H9 (cell line): ENCODE measurements at regions not wholly inside any gene's neighbourhood (a gene's known extent, or its start where the extent isn't known, plus 50 kb on each side); places are given as distances from the start of the nearest gene placed in this dataset.

Source experiments
- DNase-seq: peaks from one replicate; pipeline ENCODE4 v3.0.0-alpha.2; 2017
- H2AFZ ChIP-seq: one replicate; pipeline ENCODE4 v1.6.1; 2013; ENCODE audit warnings: mild to moderate bottlenecking, low read length, control low read depth, moderate library complexity
- H2AK5ac ChIP-seq: 2 replicates; pipeline ENCODE4 v1.6.1; 2013; ENCODE audit warnings: low read length, control low read depth, mixed read lengths; ENCODE audit not compliant: insufficient read length
- H2BK120ac ChIP-seq: one replicate; pipeline ENCODE4 v1.6.1; 2013; ENCODE audit warnings: low read depth, mild to moderate bottlenecking, low read length, control low read depth, inconsistent platforms; ENCODE audit not compliant: poor library complexity, severe bottlenecking
- H2BK12ac ChIP-seq: 2 replicates; pipeline ENCODE4 v1.6.1; 2013; ENCODE audit warnings: low read length, control low read depth, mixed read lengths, low read depth; ENCODE audit not compliant: insufficient read length
- H2BK15ac ChIP-seq: 2 replicates; pipeline ENCODE4 v1.6.1; 2013; ENCODE audit warnings: low read depth, low read length, control low read depth
- H2BK20ac ChIP-seq: one replicate; pipeline ENCODE4 v1.6.1; 2013; ENCODE audit warnings: low read depth, mild to moderate bottlenecking, low read length, control low read depth, inconsistent platforms; ENCODE audit not compliant: poor library complexity, severe bottlenecking
- H2BK5ac ChIP-seq: 2 replicates; pipeline ENCODE4 v1.6.1; 2013; ENCODE audit warnings: low read length, control low read depth, mixed read lengths; ENCODE audit not compliant: insufficient read length
- H3K14ac ChIP-seq: 2 replicates; pipeline ENCODE4 v1.6.1; 2013; ENCODE audit warnings: low read length, control low read depth; ENCODE audit not compliant: insufficient read depth
- H3K18ac ChIP-seq: 2 replicates; pipeline ENCODE4 v1.6.1; 2013; ENCODE audit warnings: low read depth, mild to moderate bottlenecking, mixed read lengths, low read length, control low read depth; ENCODE audit not compliant: insufficient read length
- H3K23ac ChIP-seq: 2 replicates; pipeline ENCODE4 v1.6.1; 2013; ENCODE audit warnings: low read length, control low read depth, mixed read lengths, low read depth; ENCODE audit not compliant: insufficient read length
- H3K23me2 ChIP-seq: 2 replicates; pipeline ENCODE4 v1.6.1; 2013; ENCODE audit warnings: low read depth, mild to moderate bottlenecking, mixed read lengths, low read length, control low read depth; ENCODE audit not compliant: insufficient read length, poor library complexity, severe bottlenecking
- H3K27ac ChIP-seq: 2 replicates; pipeline ENCODE4 v1.5.1; 2013; ENCODE audit warnings: low read length, control low read depth, mixed read lengths, low read depth; ENCODE audit not compliant: insufficient read length
- H3K27me3 ChIP-seq: 2 replicates; pipeline ENCODE4 v1.6.1; 2013; ENCODE audit warnings: low read length, control low read depth, inconsistent platforms; ENCODE audit not compliant: insufficient read depth
- H3K4ac ChIP-seq: 2 replicates; pipeline ENCODE4 v1.6.1; 2013; ENCODE audit warnings: low read depth, mild to moderate bottlenecking, control low read depth, inconsistent platforms, low read length, moderate library complexity
- H3K4me1 ChIP-seq: 2 replicates; pipeline ENCODE4 v1.6.1; 2013; ENCODE audit warnings: low read length, control low read depth, inconsistent platforms; ENCODE audit not compliant: insufficient read depth
- H3K4me2 ChIP-seq: 2 replicates; pipeline ENCODE4 v1.6.1; 2013; ENCODE audit warnings: low read length, control low read depth, mixed read lengths; ENCODE audit not compliant: insufficient read length, insufficient read depth
- H3K56ac ChIP-seq: 2 replicates; pipeline ENCODE4 v1.6.1; 2013; ENCODE audit warnings: low read depth, mild to moderate bottlenecking, mixed read lengths, low read length, control low read depth; ENCODE audit not compliant: insufficient read length
- H3K79me1 ChIP-seq: 2 replicates; pipeline ENCODE4 v1.6.1; 2013; ENCODE audit warnings: low read depth, mild to moderate bottlenecking, moderate library complexity, low read length, control low read depth, inconsistent platforms; ENCODE audit not compliant: insufficient read depth, poor library complexity, severe bottlenecking
- H3K79me2 ChIP-seq: 2 replicates; pipeline ENCODE4 v1.6.1; 2013; ENCODE audit warnings: low read length, control low read depth, inconsistent platforms; ENCODE audit not compliant: insufficient read depth
- H3K9ac ChIP-seq: 2 replicates; pipeline ENCODE4 v1.6.1; 2013; ENCODE audit warnings: low read length, control low read depth, mixed read lengths; ENCODE audit not compliant: insufficient read length; ENCODE audit errors: extremely low read depth
- H3K9me3 ChIP-seq: one replicate; pipeline ENCODE4 v1.6.1; 2013; ENCODE audit warnings: low read depth, low read length, inconsistent platforms; ENCODE audit not compliant: control insufficient read depth
- H3T11ph ChIP-seq: one replicate; pipeline ENCODE4 v1.6.1; 2013; ENCODE audit warnings: mild to moderate bottlenecking, low read length, control low read depth, inconsistent platforms
- H4K20me1 ChIP-seq: one replicate; pipeline ENCODE4 v1.6.1; 2013; ENCODE audit not compliant: control insufficient read depth, insufficient read length, insufficient read depth
- H4K5ac ChIP-seq: 2 replicates; pipeline ENCODE4 v1.6.1; 2013; ENCODE audit warnings: low read depth, mild to moderate bottlenecking, mixed read lengths, low read length, control low read depth; ENCODE audit not compliant: insufficient read length
- H4K8ac ChIP-seq: replicated peaks from 2 replicates; pipeline ENCODE4 v1.6.1; 2013; ENCODE audit warnings: low read length, control low read depth, mixed read lengths, low read depth; ENCODE audit not compliant: insufficient read length
- H4K91ac ChIP-seq: 2 replicates; pipeline ENCODE4 v1.6.1; 2013; ENCODE audit warnings: low read depth, mild to moderate bottlenecking, moderate library complexity, mixed read lengths, low read length, control low read depth; ENCODE audit not compliant: insufficient read length
- H3K27ac Mint-ChIP-seq, 3 experiments: 2 replicates in 2 of 3; 3 replicates in 1 of 3; pipeline ENCODE4 v1.8.0; 2020 to 2021; ENCODE audit warnings: mixed read lengths in 3 of 3, mild to moderate bottlenecking in 1 of 3, moderate library complexity in 1 of 3
- H3K27me3 Mint-ChIP-seq: 2 replicates; pipeline ENCODE4 v1.8.0; 2021; ENCODE audit warnings: low read depth, mild to moderate bottlenecking, moderate library complexity, mixed read lengths
- H3K36me3 Mint-ChIP-seq, 3 experiments: 2 replicates in 2 of 3; 3 replicates in 1 of 3; pipeline ENCODE4 v1.8.0; 2020 to 2021; ENCODE audit warnings: low read depth in 3 of 3, mixed read lengths in 3 of 3; ENCODE audit not compliant: insufficient read depth in 1 of 3
- H3K4me1 Mint-ChIP-seq, 2 experiments: 2 replicates each; pipeline ENCODE4 v1.8.0; 2020; ENCODE audit warnings: mixed read lengths in 2 of 2
- H3K4me3 Mint-ChIP-seq, 2 experiments: 2 replicates in 1 of 2; 3 replicates in 1 of 2; pipeline ENCODE4 v1.8.0; 2020 to 2021; ENCODE audit warnings: mild to moderate bottlenecking in 2 of 2, mixed read lengths in 2 of 2, moderate library complexity in 1 of 2
- H3K9me3 Mint-ChIP-seq, 2 experiments: 2 replicates in 1 of 2; 3 replicates in 1 of 2; pipeline ENCODE4 v1.8.0; 2020; ENCODE audit warnings: mild to moderate bottlenecking in 2 of 2, mixed read lengths in 2 of 2, moderate library complexity in 1 of 2
- WGBS: extraction: QIAGEN DNeasy Blood & Tissue Kit; methylation state at CpG from one replicate; pipeline ENCODE4 v1.1.7; 2013; ENCODE audit warnings: missing lambda C conversion rate, low lambda C conversion rate, mixed read lengths; ENCODE audit not compliant: insufficient read length; ENCODE audit errors: extremely low coverage; 5-methylcytosine and 5-hydroxymethylcytosine counted together
- TF ChIP-seq, protein P1 (sequence below): fragments of 200-600 bp; sonication (generic); conservative IDR thresholded peaks from 3 replicates; pipeline ENCODE4 v1.8.0; 2021; ENCODE audit warnings: antibody characterized with exemption, mild to moderate bottlenecking

DNA sequence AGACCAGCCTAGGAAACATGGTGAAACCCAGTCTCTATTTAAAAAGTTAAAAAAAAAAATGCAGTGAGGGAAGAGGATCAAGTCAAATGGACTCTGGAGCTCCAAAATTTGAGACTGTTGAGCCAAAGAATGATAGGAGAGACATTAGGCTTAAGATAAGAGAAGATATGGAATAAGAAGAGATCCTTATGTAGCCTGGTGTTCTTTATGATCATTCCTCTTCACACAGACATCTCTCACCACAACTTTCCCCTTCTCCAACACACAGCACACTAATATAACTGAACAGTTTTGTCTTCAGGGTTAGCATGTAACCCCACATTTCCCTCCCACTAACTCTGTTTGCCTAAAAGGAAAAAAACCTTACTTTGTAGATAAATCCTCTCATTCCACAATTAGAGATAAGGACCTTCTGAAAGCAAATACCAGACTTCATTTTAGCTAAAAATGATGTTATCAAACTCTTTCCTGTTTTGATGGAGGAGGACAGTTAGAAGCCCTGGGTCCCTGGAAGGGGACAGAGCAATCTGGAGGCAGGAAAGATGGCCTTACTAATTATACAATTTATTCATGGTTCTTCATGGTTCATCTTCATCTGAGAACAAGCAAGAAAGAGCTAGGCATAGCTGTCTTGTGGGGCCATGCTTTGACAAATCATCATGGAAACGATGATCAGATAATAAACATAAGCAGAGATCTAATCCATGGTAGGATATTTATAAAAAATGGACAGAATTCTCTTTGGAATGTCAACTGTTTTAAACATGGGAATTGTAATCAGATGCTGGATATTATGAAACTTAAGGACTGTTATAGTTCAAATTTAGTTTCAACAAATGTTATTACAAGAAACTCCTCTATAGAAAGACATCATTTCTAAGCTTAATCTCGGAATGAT is 96.7 kb upstream of the S1PR1 start:
- Histone ChIP-seq H2BK120ac (no peak overlapping the region), H3K27ac (no peak overlapping the region), H4K91ac (no peak overlapping the region), H3K79me2 (no peaks in the 10 kb centered on the region), H3K23me2 (no peaks in the 10 kb centered on the region), H4K20me1 (no peaks in the 10 kb centered on the region), H2BK20ac (no peak overlapping the region), H2AFZ (no peak overlapping the region), H4K8ac (no peak overlapping the region), H2BK12ac (no peak overlapping the region), H3K18ac (no peak overlapping the region), H3K4me1 (peaks cover 2% of the 10 kb centered on the region; the same call in 1 of the 2 replicates), H3K56ac (no peak overlapping the region), H3K23ac (no peak overlapping the region), H3K4ac (no peak overlapping the region), H3K14ac (no peak overlapping the region), H2BK15ac (no peak overlapping the region), H3K27me3 (no peaks in the 10 kb centered on the region), H4K5ac (no peak overlapping the region), H3K79me1 (no peaks in the 10 kb centered on the region), H3T11ph (no peak overlapping the region), H3K9me3 (no peaks in the 10 kb centered on the region), H2BK5ac (no peak overlapping the region), H3K4me2 (no peak overlapping the region), H2AK5ac (no peak overlapping the region), H3K9ac (no peak overlapping the region)
- WGBS = no CpG with 5 or more reads among the region's 2 CpGs
- TF ChIP-seq, protein P1, sequence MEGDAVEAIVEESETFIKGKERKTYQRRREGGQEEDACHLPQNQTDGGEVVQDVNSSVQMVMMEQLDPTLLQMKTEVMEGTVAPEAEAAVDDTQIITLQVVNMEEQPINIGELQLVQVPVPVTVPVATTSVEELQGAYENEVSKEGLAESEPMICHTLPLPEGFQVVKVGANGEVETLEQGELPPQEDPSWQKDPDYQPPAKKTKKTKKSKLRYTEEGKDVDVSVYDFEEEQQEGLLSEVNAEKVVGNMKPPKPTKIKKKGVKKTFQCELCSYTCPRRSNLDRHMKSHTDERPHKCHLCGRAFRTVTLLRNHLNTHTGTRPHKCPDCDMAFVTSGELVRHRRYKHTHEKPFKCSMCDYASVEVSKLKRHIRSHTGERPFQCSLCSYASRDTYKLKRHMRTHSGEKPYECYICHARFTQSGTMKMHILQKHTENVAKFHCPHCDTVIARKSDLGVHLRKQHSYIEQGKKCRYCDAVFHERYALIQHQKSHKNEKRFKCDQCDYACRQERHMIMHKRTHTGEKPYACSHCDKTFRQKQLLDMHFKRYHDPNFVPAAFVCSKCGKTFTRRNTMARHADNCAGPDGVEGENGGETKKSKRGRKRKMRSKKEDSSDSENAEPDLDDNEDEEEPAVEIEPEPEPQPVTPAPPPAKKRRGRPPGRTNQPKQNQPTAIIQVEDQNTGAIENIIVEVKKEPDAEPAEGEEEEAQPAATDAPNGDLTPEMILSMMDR = no peak
- no peak for DNase-seq
- peaks cover 19 to 21% of the 10 kb centered on the region in 2 experiments for H3K4me1 Mint-ChIP-seq
- H3K27ac Mint-ChIP-seq = no peak overlapping the region
- H3K36me3 Mint-ChIP-seq = no peaks in the 10 kb centered on the region
- H3K4me3 Mint-ChIP-seq = no peak overlapping the region
- H3K27me3 Mint-ChIP-seq = no peaks in the 10 kb centered on the region
- no peaks in the 10 kb centered on the region for H3K9me3 Mint-ChIP-seq
